ENCODE measurements at regions not wholly inside any gene's neighbourhood (a gene's known extent, or its start where the extent isn't known, plus 50 kb on each side); places are given as distances from the start of the nearest gene placed in this dataset.

DNA sequence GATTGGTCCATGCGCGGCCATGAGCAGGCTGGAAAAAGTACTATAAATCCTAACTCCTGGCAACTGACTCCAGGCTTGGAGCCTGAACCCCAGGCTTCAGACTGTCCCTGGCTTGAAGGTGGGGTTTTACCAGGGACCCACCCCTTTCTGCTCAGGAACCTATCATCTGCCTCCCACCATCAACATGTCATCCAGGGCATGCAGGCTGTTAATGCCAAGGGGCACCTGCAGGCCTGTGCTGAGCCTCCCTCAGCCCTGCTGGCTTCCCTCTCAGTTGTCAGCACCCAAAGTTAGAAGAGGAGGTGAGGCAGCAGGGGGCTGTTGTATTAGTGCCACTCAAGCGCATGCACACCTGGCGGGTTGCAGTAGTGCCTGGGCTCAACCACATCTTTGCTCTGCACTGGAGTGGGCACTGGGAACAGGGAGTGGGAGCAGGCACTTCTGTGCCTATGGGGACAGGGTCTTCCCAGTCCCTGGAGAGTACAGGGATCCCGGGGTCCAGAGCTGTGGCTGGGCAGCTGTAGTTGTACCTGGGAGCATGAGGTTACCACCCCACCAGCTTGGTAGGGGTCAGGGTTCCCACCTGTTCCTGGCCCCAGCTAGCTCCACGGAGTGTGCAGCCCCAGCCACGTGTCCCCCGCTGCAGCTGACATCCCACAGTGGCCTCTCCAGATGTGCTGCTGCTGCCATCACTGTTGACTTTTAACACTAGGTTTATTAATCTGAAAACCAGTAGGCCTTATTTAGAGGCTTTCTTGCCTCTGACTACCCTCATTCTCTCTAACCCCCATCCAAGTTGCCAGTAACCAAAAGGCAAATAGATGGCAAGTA lies 306.2 kb upstream of the RIOK2 start:
- TF ChIP-seq CTCF (IDR thresholded peaks at IDR 0.05), result no peak
- intact Hi-C loops (cut with micrococcal nuclease), result no loop called here

DNA sequence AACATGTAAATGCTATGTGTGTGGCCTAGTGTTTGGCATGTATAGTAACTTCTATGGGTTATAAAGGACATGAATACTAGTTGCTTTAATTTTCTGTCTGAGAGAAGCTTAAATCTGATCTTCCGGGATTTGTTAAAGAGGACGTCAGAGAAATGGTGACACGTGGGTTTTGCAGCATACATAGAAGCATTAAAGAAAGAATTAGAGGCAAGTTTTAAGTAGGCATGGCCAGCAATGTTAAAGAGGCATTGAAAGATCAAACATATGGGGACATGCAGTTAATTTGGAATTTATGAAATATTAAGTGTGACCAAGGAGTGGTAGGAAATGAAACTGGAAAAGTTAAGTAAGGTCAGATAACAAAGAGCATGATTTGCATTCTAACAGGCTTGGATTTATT lies 311.4 kb upstream of the RIOK2 start:
- H3K36me3 ChIP-seq (ENCODE audit: control insufficient read depth, insufficient read depth, low read length), result no peaks in the 10 kb centered on the region
- no peak for DNase-seq
- no peak overlapping the region for H3K4me3 ChIP-seq (ENCODE audit: low read length)
- Mint-ChIP-seq H3K4me3 (no peak overlapping the region), H3K4me1 (no peaks in the 10 kb centered on the region), H3K36me3 (no peaks in the 10 kb centered on the region), H3K27me3 (ENCODE audit: low read depth in 2 of 2) (no peaks in the 10 kb centered on the region), H3K9me3 (peaks cover 0 to 2% of the 10 kb centered on the region in 2 donors), H3K27ac (no peak overlapping the region)
- H3K27me3 ChIP-seq (ENCODE audit: control insufficient read depth, insufficient read depth, low read length), result peaks cover 2% of the 10 kb centered on the region
- 91% methylated on average over 3 of the region's 3 CpGs for WGBS (ENCODE audit: insufficient coverage)
- ATAC-seq, result no peak
- intact Hi-C loops (cut with micrococcal nuclease), result no loop called here
- TF ChIP-seq CTCF (IDR thresholded peaks at IDR 0.05), result no peak
- no peaks in the 10 kb centered on the region for H3K4me1 ChIP-seq (ENCODE audit: control insufficient read depth, insufficient read depth, low read length)
- no peak overlapping the region for H3K27ac ChIP-seq (ENCODE audit: low read length)
- H3K9me3 ChIP-seq (ENCODE audit: control insufficient read depth, insufficient read depth, low read length), result no peaks in the 10 kb centered on the region

More for the DNA sequence above, 306.2 kb upstream of the RIOK2 start:
- H3K27ac Mint-ChIP-seq, result no peak overlapping the region
- no peaks in the 10 kb centered on the region for H3K4me1 Mint-ChIP-seq
- H3K9me3 Mint-ChIP-seq, result peaks cover 0 to 3% of the 10 kb centered on the region in 2 donors
- Histone ChIP-seq H3K27ac (ENCODE audit: low read length) (no peak overlapping the region), H3K9me3 (ENCODE audit: control insufficient read depth, insufficient read depth, low read length) (no peaks in the 10 kb centered on the region), H3K36me3 (ENCODE audit: control insufficient read depth, insufficient read depth, low read length) (no peaks in the 10 kb centered on the region), H3K27me3 (ENCODE audit: control insufficient read depth, insufficient read depth, low read length) (no peaks in the 10 kb centered on the region), H3K4me3 (ENCODE audit: low read length) (no peak overlapping the region), H3K4me1 (ENCODE audit: control insufficient read depth, insufficient read depth, low read length) (no peaks in the 10 kb centered on the region)
- no peak for ATAC-seq
- WGBS (ENCODE audit: insufficient coverage), result 88% methylated on average over 8 of the region's 8 CpGs
- no peak for DNase-seq
- H3K36me3 Mint-ChIP-seq, result no peaks in the 10 kb centered on the region
- H3K27me3 Mint-ChIP-seq (ENCODE audit: low read depth in 2 of 2), result no peaks in the 10 kb centered on the region
- H3K4me3 Mint-ChIP-seq, result no peak overlapping the region

- H3K27me3 ChIP-seq (ENCODE audit: control insufficient read depth, insufficient read depth, low read length), result peaks cover 2% of the 10 kb centered on the region
- H3K27ac ChIP-seq (ENCODE audit: low read length), result no peak overlapping the region
- H3K27ac Mint-ChIP-seq, result no peak overlapping the region
- H3K36me3 Mint-ChIP-seq, result no peaks in the 10 kb centered on the region
- no peaks in the 10 kb centered on the region for H3K36me3 ChIP-seq (ENCODE audit: control insufficient read depth, insufficient read depth, low read length)
- intact Hi-C loops (cut with micrococcal nuclease), result no loop called here
- no peaks in the 10 kb centered on the region for H3K4me1 Mint-ChIP-seq
- H3K9me3 Mint-ChIP-seq, result peaks cover 0 to 2% of the 10 kb centered on the region in 2 donors
- TF ChIP-seq CTCF (IDR thresholded peaks at IDR 0.05), result no peak
- no peaks in the 10 kb centered on the region for H3K4me1 ChIP-seq (ENCODE audit: control insufficient read depth, insufficient read depth, low read length)
- no peak overlapping the region for H3K4me3 ChIP-seq (ENCODE audit: low read length)
- no peak overlapping the region for H3K4me3 Mint-ChIP-seq
- no peak for DNase-seq
- H3K27me3 Mint-ChIP-seq (ENCODE audit: low read depth in 2 of 2), result no peaks in the 10 kb centered on the region
- no peak for ATAC-seq
- H3K9me3 ChIP-seq (ENCODE audit: control insufficient read depth, insufficient read depth, low read length), result no peaks in the 10 kb centered on the region
These were observed 312.3 kb upstream of the RIOK2 start for GRCh38 chr5:97495301-97495700.

GRCh38 chr5:97496037-97496436 lies 313.0 kb upstream of the RIOK2 start:
- peaks cover 2% of the 10 kb centered on the region for H3K27me3 ChIP-seq (ENCODE audit: control insufficient read depth, insufficient read depth, low read length)
- DNase-seq (no peak), ATAC-seq (no peak)
- no peaks in the 10 kb centered on the region for H3K4me1 Mint-ChIP-seq
- no peak overlapping the region for H3K27ac ChIP-seq (ENCODE audit: low read length)
- WGBS (ENCODE audit: insufficient coverage), result 76% methylated on average over 1 of the region's 2 CpGs
- H3K4me3 Mint-ChIP-seq, result no peak overlapping the region
- no peaks in the 10 kb centered on the region for H3K27me3 Mint-ChIP-seq (ENCODE audit: low read depth in 2 of 2)
- H3K36me3 ChIP-seq (ENCODE audit: control insufficient read depth, insufficient read depth, low read length), result no peaks in the 10 kb centered on the region
- H3K4me3 ChIP-seq (ENCODE audit: low read length), result no peak overlapping the region
- peaks cover 0 to 2% of the 10 kb centered on the region in 2 donors for H3K9me3 Mint-ChIP-seq
- H3K36me3 Mint-ChIP-seq, result no peaks in the 10 kb centered on the region
- no peaks in the 10 kb centered on the region for H3K4me1 ChIP-seq (ENCODE audit: control insufficient read depth, insufficient read depth, low read length)
- TF ChIP-seq CTCF (IDR thresholded peaks at IDR 0.05), result no peak
- intact Hi-C loops (cut with micrococcal nuclease), result no loop called here
- H3K9me3 ChIP-seq (ENCODE audit: control insufficient read depth, insufficient read depth, low read length), result no peaks in the 10 kb centered on the region
- H3K27ac Mint-ChIP-seq, result no peak overlapping the region
